ENCODE measurements at regions not wholly inside any gene's neighbourhood (a gene's known extent, or its start where the extent isn't known, plus 50 kb on each side); places are given as distances from the start of the nearest gene placed in this dataset.

DNA sequence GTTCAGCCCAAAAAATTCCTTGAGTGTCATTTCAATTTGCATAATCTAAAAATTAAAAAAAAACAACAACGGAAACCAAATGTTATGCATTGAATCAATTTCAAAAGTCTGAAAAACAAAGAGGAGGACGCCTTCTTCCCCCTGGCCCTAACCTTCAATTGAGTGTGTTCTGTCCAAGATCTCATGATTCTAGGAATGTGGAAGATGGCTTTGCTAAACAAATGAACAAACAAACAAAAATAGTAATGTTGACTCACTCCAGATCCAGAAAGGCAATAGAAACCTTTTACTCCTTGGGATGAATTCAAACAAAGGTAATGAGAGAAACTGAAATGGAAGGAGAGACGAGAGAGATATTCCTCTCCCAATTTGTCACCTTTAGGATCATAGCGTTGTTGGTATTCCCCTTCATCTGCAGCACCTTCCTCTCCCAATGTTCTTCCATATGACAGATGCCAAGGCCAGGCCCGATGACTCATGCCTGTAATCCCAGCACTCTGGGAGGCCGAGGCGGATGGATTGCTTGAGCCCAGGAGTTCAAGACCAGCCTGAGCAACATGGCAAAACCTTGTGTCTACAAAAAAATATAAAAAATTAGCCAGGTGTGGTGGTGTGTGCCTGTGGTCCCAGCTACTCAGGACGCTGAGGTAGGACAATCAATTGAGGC lies 109.2 kb upstream of the ADGRF1 start:
- no peak for DNase-seq (ENCODE audit: low spot score)

DNA sequence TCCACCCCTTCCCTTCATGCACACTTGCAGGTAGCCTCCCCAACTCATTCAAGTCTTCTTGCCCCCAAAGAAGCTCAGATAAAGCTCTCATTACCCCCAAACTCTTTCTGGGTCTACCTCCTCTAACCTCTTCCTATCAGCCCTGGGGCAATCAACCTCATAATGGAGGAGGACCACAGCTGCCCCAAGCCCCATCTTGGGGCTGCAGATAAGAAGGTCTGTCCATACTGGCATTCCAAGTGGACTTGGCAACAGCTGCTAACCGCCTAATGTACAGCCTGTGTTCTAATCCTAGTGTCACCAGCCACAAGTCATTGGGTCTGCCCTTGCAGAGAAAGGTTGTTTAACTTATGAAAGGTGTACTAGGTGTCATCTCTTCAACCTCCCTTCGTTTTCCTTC lies 107.4 kb upstream of the ADGRF1 start:
- no peak for DNase-seq (ENCODE audit: low spot score)

DNA sequence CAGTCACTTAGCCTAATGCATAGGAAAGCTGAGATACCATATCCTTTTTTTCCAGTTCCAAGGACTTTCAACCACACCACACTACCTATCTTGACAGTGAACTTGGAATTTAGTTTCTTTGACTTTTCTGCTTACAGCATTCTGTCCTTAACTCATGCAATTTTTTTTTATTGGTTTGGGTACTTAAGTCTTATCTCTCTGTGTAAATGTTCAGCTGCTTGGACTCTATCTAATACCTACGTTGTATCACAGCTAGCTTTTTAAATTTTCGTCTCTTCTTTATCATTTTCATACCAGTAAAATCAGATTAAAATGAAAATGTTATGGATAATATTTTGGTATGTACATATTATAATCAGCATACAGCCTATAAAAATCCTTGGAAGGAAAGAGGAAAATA lies 106.9 kb upstream of the ADGRF1 start:
- DNase-seq (ENCODE audit: low spot score): no peak

DNA sequence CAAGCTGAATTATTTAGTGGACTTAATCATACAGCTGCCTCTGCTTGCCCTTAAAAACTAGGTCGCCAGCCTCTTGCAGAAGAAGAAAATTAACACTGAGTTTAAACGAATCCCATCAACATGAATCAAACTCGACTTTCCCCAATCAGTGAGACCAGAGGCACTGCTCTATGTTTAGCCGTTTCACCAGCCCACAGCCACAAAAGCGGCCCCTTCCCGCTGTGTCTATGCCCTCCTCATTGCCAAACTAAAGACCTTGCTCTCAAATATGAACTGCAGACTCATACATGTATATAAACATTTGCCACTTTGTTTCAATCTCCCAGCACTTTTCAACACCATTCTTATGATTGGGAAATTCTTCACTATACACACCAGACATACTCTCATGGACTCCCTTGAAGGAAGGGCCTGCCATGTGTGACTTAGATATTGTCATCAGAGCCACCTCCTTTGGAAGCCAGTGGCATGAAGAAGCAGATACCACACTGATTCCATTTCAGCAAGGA lies 105.8 kb upstream of the ADGRF1 start:
- DNase-seq (ENCODE audit: low spot score): no peak

DNA sequence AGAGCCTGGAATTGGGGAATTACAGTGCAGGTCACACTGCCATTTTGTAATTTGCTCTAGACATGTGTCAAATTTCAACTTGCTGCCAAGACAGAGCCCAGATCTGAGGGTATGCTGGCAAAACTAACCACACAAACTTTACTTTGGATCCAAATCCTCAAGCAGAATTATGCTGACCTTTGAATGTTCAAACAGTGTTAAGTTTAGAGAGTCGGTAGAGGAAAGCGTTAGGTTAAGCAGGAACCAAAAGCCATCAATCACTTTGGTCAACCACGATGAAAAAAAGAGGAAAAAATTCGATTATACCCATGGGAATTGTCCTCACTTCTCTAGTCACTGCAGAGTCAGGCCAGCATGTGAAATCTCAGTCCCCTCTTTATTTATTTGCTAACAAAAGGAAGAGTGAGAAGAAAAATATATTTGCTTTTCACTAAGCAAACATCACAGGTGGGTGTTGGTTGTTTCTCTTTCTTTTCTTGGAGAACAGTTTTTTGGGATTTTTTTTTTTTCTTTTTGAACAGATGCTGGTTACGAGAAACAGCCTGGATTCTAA lies 105.1 kb upstream of the ADGRF1 start:
- DNase-seq (ENCODE audit: low spot score): no peak

DNA sequence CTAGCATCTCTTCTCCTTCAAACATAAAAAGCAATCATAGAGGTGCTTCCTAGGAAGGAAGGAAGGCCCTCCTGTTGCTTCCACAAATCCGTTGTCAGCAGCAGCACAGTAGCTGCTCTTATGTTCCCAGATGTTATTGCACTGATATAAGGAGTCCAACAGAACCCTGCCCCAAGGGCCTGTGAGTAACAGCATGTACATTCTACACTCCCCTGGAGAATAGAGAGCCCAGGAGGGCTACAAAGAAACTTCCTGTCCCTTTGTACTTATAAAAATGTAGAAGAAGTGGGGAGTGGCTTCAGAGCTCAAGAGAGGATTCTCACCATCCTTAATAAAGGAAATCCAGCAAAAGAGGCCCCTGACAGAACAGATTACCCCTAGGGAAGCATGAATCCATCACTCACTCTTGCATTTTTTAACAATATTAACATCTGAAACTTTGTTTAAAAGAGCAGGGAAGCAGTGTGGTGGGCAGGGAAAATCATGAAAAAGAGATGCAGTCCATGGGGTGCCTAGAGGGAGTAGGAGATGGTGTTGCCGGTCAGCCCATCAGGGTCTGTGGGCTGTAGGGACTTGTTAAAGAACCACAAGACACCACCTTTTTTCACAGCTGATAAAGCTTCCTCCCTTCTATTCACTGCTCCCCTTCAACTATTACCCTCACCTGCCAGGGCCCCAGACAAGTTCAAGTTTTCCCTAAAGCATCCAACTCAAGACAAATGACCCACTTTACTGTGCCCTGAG lies 104.5 kb upstream of the ADGRF1 start:
- no peak for DNase-seq (ENCODE audit: low spot score)

DNA sequence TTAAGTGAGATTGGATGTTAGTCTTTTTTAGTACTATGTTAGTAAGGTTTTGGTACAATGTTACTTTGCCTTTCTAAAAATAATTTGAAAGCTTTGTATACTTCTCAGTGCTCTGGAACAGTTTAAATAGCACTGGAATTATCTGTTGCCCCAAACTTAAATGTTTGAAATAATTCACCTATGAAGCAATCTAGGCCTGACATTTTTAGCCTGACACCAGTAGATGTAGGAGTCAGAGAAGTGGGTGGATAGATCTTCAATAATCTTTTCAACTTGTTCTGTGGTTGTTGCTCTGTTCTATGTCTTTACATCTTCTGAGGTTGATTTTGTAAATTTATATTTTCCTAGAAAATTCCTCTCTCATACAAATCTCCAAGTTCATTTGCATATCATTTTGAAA lies 103.1 kb upstream of the ADGRF1 start:
- no peak for DNase-seq (ENCODE audit: low spot score)

DNA sequence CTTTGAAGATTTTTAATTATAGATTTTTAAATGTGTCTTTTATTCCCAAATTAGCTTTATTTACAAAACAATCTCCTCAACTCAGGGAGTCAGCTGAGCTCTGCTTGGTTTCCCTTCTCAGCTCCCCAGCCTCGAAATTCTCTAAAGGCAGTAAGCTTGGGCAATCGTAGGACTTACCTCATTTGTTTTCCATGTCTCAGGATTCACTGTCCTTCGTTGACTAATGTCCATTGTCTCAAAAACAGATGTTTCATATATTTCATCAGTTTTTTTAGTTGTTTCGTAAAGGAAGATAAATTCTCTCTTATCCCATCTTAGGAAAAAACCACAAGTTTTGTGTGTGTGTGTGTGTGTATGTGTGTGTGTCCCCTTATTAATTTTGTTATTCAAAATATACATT lies 102.2 kb upstream of the ADGRF1 start:
- no peak for DNase-seq (ENCODE audit: low spot score)

DNA sequence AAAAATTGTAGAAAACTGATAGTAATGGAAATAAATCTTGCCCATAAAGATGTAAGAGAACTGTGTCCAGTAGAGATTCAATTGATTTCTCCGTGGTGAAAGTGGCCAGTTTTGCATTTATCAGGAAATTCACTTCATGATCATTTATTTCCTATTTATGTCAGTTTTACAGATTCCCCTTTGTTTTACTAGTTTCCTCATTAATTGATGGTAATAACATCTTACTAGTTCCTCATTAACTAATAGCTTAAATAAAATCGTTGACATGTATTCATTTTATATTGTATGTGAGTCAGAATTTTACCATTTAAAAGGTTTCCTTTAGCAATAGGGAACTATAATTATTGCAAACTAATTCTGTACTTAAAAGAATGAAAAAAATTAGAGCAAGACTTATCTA lies 99.8 kb upstream of the ADGRF1 start:
- no peak for DNase-seq (ENCODE audit: low spot score)

DNA sequence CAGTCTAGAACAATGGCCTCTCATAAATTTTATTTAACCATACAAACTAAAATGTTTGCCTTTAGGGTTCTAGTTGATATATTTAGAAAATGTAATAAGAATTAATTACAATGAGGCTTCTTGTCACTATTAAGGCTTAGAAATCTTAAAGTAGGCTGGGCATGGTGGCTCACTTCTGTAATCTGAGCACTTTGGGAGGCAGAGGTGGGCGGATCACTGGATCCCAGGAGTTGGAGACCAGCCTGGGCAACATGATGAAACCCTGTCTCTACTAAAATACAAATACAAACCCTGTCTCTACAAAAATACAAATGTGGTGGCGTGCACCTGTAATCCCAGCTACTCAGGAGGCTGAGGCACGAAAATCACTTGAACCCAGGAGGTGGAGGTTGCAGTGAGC lies 99.0 kb upstream of the ADGRF1 start:
- no peak for DNase-seq (ENCODE audit: low spot score)

DNA sequence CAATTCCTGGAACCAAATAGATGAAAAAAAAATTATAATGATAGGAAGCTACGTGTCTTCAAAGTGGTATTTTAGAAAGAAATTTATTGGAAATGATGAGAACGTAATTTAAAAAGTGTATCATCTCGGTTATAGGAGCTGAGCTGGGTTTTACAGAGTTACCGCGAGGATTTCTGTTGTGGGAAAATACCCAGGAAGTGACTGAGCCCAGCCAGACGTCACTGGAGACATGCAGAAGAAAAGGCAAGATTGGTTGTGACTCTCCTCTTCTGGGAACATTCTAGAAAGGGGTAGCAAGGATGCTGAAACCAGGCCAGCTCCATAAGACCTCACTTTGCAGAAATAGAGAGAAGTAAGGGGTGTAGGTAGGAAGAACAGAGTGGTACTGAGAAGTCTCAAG lies 95.9 kb upstream of the ADGRF1 start:
- no peak for DNase-seq (ENCODE audit: low spot score)

DNA sequence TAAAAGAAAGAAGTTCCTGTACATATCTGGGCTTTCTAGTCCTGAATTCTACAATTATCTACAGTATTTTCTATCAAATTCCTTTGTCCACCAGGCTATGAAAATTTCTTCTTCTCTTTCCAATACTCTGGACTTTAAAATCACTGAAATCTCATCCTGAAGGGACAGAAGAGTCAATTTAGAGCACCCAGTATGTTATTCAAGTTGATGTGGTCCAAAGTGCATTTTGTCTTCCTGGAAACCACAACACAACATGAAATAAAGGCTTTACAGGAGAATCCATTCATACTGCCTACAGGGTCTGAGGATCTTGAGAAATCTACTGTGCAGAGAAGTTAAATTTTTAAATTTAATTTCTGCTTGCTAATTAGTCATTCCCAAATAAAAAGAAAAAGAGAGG lies 94.9 kb upstream of the ADGRF1 start:
- no peak for DNase-seq (ENCODE audit: low spot score)

DNA sequence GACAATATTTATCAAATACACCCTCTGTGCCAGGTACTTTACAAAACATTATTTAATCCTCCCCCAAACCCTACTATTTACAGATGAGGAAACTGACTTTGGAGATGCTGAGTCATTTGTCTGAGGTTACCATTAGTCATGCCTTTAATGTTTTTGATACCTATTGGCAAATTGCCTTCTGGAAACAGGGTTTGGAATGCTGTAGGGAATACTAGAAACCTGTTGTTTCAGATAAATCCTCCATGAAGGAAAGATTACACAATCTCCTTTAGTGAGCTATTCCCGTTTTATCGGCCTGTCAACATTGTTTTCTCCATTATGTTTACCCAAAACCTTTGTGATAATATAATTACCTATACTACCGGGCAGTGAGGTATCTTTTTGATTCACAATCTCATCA lies 93.6 kb upstream of the ADGRF1 start:
- no peak for DNase-seq (ENCODE audit: low spot score)

DNA sequence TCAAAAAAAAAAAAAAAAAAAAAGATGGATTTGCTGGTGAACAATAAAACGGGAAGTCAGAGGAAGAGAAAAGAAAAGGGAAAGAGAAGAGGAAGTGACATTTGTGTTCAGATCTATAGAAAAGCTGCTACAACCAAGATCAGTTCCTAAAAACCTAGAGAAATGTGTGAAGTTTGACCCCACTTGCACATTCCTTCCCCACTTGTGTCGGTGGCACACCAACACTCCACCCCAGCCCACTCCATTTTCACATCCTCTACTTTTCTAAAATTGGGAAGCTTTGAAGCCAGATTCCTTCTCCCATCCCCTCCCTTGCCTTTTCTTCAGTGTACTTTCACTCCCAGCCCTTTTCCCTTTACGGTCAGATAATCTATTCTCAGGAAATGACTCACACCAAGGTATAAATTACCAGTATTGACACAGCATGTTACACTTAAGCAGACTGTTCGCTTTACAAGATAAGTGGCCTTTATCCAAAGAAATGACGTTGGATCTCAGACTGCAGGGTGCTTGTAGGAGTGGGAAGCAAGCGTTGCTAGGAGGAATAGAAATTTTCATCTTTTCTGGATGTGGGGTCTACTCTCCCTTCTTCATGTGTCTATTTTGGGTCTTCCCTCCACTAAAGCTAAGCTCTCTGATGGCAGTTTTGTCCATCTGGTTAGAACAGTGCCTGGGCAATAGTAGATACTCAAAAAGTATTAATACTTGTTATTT lies 92.5 kb upstream of the ADGRF1 start:
- peak; percentile 48 for DNase-seq (ENCODE audit: low spot score)

DNA sequence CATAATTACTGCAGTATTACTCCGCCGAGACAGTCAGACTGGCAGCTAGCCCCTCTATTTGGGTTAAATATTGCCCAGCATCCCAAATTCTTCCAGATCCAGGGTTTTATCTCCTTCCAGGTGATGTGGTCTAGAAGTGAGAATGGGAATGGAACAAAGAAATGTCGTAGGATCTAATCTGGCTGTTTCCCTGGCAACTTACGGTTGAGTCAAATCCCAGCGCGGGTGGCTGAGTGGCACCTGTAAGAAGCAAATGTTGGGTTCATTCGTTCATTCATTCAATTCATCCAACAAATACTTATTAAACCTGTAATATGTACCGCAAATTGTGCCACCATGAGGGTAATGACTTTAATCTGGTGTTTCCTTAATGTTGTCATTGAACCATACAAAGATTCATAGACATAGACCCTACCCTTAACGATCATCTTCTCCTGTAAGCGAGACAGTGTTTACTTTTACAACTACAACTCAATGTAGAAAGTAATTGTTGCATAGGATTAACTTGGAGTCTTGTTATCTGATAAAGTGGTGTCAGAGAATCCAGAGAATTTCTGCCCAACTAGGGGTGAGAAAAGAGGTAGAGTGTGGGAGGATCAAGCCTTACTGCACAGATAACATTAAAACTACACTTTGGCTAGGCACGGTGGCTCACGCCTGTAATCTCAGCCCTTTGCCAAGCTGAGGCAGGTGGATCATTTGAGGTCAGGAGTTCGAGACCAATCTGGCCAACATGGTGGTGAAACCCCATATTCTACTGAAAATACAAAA lies 91.3 kb upstream of the ADGRF1 start:
- DNase-seq (ENCODE audit: low spot score): no peak

DNA sequence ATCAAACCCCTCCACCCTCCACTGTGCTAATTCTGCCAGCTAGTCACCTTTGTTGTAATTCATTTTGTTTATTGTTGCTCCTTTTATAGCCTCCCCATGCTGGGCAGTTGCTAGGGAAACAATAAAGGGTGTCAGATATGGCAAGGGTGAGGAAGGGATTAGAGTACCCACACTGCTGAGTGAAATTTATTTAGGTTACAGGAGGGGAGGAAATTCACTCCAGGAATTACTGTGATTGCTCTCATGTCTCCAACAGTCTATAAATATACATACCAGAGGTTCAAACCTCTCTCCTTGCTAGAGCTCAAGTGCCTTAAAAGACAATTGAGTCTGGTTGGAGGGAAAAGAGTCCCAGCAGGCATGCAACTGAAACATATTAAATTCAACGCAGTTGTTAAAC lies 90.6 kb upstream of the ADGRF1 start:
- no peak for DNase-seq (ENCODE audit: low spot score)

DNA sequence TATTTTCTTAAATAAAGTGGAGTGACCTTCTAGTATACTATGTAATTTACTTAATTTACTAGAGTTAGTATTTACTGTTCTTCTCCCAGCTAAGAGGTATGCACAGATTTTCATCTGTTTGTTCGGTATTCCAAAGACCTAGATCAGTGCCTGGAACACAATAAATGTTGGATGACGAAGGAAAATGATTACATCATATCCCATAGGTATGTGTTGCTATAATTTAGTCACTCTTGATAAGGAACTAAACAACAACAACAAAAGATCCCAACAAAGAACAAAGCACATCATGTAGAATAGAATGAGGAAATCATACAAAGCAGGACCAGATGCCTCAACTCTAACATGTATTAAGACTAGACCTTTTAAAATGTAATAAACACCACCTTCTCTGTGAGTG lies 89.6 kb upstream of the ADGRF1 start:
- no peak for DNase-seq (ENCODE audit: low spot score)

DNA sequence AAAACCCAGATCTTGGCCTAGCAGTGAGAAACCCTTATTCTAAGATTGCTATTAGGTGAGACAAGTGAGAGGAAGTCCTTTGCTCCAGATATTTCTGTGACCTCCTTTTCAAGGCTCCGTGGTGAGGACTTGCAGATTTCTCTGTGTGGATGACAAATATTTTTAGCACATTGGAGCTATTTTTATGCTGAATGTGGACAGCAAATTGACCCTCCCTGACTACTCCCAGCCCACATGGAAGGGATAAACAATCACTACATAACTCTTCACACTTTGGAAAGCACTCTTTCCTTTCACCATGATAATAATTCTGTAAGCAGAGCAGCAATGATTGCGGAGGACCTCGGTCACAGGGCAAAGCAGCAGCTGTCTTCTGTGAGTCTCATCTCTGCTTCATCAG lies 88.0 kb upstream of the ADGRF1 start:
- no peak for DNase-seq (ENCODE audit: low spot score)

DNA sequence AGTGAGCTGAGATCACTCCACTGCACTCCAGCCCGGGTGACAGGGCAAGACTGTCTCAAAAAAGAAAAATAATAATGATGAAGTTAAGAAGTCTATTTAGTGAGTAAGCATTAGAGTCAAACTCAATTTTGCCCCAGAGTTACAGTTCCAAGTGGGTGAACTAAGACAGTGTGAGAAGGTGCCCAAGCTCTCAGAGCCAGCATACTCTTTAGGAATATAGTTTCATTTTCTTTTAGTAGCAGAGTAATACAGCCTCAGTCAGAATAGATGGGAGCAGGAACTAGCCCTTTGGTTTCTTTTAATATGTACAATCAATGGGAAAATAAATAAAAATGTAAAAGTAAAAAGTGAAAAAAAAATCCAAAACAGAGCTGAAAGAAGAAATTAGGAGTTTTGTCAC lies 87.0 kb upstream of the ADGRF1 start:
- no peak for DNase-seq (ENCODE audit: low spot score)

DNA sequence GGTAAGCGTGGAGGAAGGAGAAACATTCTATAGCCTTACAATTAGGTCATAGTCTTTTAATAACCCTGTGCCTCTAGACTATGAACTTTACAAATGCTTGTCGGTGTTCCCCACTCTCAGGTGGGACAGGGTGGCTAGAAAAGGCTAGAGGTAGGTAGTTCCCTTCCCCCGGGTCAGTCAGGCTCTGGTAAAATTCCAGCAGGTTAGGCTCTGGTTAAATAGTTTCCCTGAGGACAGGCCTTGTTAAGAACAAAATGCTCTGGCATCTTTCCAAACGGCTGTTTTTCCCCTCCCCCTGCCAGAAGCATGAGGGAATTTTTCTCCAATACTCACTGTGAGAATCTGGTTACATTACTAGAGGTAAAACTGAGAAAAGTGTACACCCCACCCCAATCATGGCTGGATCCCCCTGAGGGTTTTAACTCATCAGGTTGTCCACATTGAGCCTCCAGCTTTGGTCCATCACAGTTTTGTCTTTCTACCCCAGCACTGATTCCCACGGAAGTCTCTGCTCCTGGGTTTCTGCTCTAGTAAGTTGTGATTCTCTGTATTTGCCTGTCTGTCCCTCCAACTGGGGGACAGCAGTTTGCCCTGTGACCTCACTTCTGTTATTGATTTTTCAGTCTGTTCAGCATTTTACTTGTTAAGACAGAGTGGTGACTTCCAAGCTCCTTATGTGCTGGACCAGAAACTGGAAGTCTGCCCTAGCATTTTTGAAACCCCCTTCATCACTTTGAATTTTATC lies 84.7 kb upstream of the ADGRF1 start:
- DNase-seq (ENCODE audit: low spot score): peak; percentile 32

DNA sequence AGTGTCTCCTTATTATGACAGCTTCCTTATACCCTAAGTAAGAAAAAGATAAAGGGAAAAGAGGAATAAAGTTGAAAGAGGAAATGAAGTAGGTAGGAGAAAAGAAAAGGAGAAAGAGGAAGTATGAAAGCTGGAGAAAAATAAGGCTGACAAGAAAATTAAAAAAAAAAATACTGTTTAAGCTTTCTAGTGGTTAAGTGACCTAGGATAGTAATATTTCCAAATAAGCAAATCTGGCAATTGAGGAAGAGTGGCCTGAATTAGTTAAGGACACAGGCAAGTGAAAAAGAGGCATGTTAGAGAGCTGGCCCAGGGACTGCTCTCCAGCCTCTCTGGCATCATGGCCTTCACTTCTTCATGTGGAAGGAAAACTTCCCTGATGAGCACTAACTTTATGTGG lies 76.5 kb upstream of the ADGRF1 start:
- no peak for DNase-seq (ENCODE audit: low spot score)

Measured in umbilical cord (tissue), 1 donor.